ENCODE measurements at regions not wholly inside any gene's neighbourhood (a gene's known extent, or its start where the extent isn't known, plus 50 kb on each side); places are given as distances from the start of the nearest gene placed in this dataset.
"Not testable (repeated sequence)": the region's sequence is repeated elsewhere in the genome, so short reads cannot be mapped to it uniquely, and the experiment has no call there.

DNA sequence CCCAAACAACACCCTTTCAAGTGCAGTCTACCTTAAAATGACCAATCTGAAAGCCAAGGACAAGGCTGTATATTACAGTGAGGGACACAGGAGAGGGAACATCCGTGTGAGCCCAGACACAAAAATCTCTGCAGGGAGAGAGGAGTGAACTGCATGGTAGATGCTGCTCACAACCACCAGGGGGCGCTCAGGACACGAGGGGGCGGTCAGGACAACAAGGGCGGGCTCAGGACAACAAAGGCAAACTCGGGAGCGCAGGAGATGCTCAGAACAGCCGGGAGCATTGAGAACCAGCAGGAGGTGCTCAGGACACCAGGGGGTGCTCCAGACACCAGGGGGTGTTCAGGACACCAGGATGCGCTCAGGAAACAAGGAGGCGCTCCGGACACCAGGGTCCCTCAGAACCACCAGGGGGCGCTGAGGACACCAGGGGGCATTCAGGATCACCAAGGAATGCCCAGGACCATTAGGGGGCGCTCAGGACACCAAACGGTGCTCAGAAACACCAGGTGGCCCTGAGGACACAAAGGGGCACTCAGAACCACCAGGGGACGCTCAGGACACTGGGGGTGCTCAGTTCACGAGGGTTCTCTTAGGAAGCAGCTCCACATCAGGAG is 357.0 kb downstream of the TP53TG3F start:
- not testable (repeated sequence) for H3K4me3 ChIP-seq (replicated peaks in 1 of 2; ENCODE audit: low read depth in 2 of 2, low read length in 2 of 2)

DNA sequence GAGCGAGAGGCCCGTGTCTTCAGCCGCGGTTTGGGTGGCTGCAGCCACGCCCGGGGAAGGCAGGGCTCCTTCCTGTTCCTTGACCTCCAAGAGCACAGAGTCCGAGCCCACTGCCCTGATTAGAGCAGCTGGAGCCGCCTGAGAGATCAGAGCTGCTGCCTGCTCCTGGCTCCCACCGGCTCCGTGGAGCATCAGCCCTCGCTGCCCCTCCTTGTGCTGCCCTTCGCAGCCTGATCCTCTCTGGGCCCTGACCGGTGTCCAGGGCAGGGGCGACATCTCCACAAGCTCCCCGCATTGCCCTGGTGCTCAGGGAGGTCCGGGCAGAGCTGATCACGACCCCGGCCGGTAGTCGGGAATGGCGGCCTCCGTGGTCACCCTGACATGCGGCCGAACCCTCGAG is 365.3 kb downstream of the TP53TG3F start:
- not testable (repeated sequence) for H3K4me3 ChIP-seq (replicated peaks in 1 of 2; ENCODE audit: low read depth in 2 of 2, low read length in 2 of 2); DNase-seq (ENCODE audit: low read depth in 2 of 2)

More for the DNA sequence above, 357.0 kb downstream of the TP53TG3F start:
- not testable (repeated sequence) for DNase-seq (ENCODE audit: low read depth in 2 of 2)

DNA sequence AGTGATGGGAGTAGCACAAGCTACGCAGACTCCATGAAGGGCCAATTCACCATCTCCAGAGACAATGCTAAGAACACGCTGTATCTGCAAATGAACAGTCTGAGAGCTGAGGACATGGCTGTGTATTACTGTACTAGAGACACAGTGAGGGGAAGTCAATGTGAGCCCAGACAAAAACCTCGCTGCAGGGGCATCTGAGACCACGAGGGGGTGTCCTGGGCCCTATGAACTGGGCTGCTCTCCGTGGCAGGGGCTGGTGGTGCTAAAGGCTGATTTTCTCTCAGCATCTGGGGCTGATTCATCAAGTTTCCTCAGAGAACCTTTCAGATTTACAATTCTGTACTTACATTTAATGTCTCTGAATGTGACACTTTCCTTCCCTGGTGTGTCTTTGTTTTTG is 368.1 kb downstream of the TP53TG3F start:
- DNase-seq (ENCODE audit: low read depth in 2 of 2); H3K4me3 ChIP-seq (replicated peaks in 1 of 2; ENCODE audit: low read depth in 2 of 2, low read length in 2 of 2): not testable (repeated sequence)

DNA sequence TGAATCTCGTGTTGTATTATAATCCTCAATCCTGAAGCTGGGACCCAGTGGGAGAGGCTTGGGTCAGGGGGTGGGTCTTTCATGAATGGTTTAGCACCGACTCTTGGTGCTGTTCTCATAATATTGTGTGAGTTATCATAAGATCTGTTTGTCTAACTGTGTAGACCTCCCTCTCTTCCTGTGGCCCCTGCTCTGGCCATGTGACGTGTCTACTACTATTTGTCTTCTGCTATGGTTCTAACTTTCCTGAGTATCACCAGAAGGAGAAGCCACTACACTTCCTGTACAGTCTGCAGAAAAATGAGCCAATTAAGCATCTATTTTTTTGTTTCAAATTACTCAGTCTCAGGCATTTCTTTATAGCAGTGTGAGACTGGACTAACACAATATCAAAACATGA is 379.7 kb downstream of the TP53TG3F start:
- not testable (repeated sequence) for H3K4me3 ChIP-seq (replicated peaks in 1 of 2; ENCODE audit: low read depth in 2 of 2, low read length in 2 of 2); DNase-seq (ENCODE audit: low read depth in 2 of 2)

DNA sequence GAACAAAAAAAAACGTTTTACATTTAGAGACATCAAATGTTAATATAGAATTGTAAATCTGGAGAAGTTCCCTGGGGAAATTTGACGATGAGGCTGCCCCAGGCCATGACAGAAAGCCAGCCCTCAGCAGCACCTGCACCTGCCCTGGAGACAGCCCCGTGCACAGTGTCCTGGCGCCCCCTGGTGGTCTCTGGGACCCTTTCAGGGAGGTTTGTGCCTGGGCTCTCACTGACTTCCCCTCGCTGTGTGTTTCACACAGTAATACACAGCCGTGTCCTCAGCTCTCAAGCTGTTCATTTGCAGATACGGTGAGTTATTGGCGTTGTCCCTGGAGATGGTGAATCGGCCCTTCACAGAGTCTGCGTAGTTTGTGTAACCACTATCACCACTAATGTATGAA is 385.1 kb downstream of the TP53TG3F start:
- H3K4me3 ChIP-seq (replicated peaks in 1 of 2; ENCODE audit: low read depth in 2 of 2, low read length in 2 of 2); DNase-seq (ENCODE audit: low read depth in 2 of 2): not testable (repeated sequence)

Data from cardiac fibroblast (primary cell).